K562 (cell line): ENCODE measurements at regions not wholly inside any gene's neighbourhood (a gene's known extent, or its start where the extent isn't known, plus 50 kb on each side); places are given as distances from the start of the nearest gene placed in this dataset.

ENCODE experiments used
- ATF1 ChIP-seq, 2 experiments: fragments of 450-650 bp in 1 of 2; IDR thresholded peaks; 2 replicates each; pipeline ENCODE4 v1.6.1; 2016; ENCODE audit warnings: missing compliant biosample characterization in 1 of 2, missing genetic modification characterization in 1 of 2
- CREB1 ChIP-seq, 2 experiments: sonication (generic) in 1 of 2; formaldehyde crosslinking in 1 of 2; IDR thresholded peaks; 2 replicates each; pipeline versions ENCODE4 v1.6.1 to v1.8.0; 2012 to 2022; ENCODE audit warnings: inconsistent platforms in 1 of 2, mild to moderate bottlenecking in 1 of 2, missing genetic modification reagents in 1 of 2, moderate library complexity in 1 of 2
- MAFF ChIP-seq: IDR thresholded peaks from 2 replicates; pipeline ENCODE4 v1.6.1; 2012; ENCODE audit warnings: low read length, improper control_type of control experiment
- MTA1 ChIP-seq: fragments of 450-650 bp; IDR thresholded peaks from 2 replicates; pipeline ENCODE4 v1.6.1; 2017; ENCODE audit warnings: borderline replicate concordance
- POLR2A ChIP-seq: fragments of 450-650 bp; conservative IDR thresholded peaks from 2 replicates; pipeline ENCODE4 v1.6.1; 2016
- TBP ChIP-seq: optimal IDR thresholded peaks from 2 replicates; pipeline ENCODE3; 2011; ENCODE audit warnings: low read depth, low read length, improper control_type of control experiment
- ZFP1 ChIP-seq: fragments of 450-650 bp; formaldehyde crosslinking; IDR thresholded peaks from 2 replicates; pipeline ENCODE4 v1.4.0; 2020; ENCODE audit warnings: mild to moderate bottlenecking, mixed read lengths
- ZNF124 ChIP-seq: sonication (generic); formaldehyde crosslinking; IDR thresholded peaks from 2 replicates; pipeline ENCODE4 v1.8.1; 2022; ENCODE audit warnings: missing genetic modification reagents
- TF ChIP-seq, protein P1 (sequence below), 3 experiments: IDR thresholded peaks in 2 of 3; conservative IDR thresholded peaks in 1 of 3; 2 replicates each; pipeline ENCODE4 v1.5.1; 2011 to 2012; ENCODE audit warnings: low read length in 3 of 3, mild to moderate bottlenecking in 3 of 3, control low read depth in 2 of 3, improper control_type of control experiment in 1 of 3, inconsistent platforms in 1 of 3, low read depth in 1 of 3, mixed read lengths in 1 of 3, moderate library complexity in 1 of 3; ENCODE audit not compliant: insufficient read depth in 2 of 3

DNA sequence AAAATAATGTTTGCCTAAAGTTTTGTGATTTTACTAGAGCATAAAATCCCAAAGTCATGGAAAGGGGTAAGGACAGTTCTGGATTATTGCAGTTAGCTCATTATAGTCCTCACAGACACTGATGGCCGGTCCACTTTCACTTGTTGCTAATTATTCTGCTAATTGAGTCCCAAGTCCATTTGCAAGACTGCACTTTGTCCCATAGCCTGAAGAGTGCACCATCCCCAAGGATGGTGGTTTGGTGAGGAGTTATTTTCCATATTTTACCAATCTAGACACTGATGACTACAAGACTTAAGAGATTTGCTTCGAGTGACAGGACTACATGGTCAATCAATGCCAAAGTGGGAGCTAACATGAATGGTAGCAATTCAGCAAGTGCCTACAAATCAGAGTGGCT, 181.8 kb upstream of the CACNA2D1 start:
- TF ChIP-seq, protein P1, sequence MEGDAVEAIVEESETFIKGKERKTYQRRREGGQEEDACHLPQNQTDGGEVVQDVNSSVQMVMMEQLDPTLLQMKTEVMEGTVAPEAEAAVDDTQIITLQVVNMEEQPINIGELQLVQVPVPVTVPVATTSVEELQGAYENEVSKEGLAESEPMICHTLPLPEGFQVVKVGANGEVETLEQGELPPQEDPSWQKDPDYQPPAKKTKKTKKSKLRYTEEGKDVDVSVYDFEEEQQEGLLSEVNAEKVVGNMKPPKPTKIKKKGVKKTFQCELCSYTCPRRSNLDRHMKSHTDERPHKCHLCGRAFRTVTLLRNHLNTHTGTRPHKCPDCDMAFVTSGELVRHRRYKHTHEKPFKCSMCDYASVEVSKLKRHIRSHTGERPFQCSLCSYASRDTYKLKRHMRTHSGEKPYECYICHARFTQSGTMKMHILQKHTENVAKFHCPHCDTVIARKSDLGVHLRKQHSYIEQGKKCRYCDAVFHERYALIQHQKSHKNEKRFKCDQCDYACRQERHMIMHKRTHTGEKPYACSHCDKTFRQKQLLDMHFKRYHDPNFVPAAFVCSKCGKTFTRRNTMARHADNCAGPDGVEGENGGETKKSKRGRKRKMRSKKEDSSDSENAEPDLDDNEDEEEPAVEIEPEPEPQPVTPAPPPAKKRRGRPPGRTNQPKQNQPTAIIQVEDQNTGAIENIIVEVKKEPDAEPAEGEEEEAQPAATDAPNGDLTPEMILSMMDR (IDR thresholded peaks at IDR 0.05 in 2 of 3, conservative IDR thresholded peaks at IDR 0.05 in 1 of 3; ENCODE audit: insufficient read depth in 2 of 3, low read depth in 1 of 3, low read length in 3 of 3) = no peak
- TF ChIP-seq ZFP1 (no peak), TBP (no peak), CREB1 (IDR thresholded peaks at IDR 0.05) (no peak), CREB1 (CRISPR knock-in tag; IDR thresholded peaks at IDR 0.05) (no peak), MTA1 (no peak), POLR2A (no peak), MAFF (no peak), ZNF124 (CRISPR knock-in tag) (no peak), ATF1 (CRISPR knock-in tag; IDR thresholded peaks at IDR 0.05) (no peak), ATF1 (tag; IDR thresholded peaks at IDR 0.05) (no peak)
